SK-N-SH treated with all-trans-retinoic acid at 6 μM for 48 hours (cell line): ENCODE measurements at regions not wholly inside any gene's neighbourhood (a gene's known extent, or its start where the extent isn't known, plus 50 kb on each side); places are given as distances from the start of the nearest gene placed in this dataset.
A peak's percentile ranks its signal among the peaks of the same experiment; 100 is the strongest.

Source experiments
- ATAC-seq: fragments of 200-7000 bp; cut with Tn5 transposase; 3 replicates; pipeline ENCODE4 v1.9.1; 2020; ENCODE audit warnings: mild to moderate bottlenecking, moderate library complexity
- CSDC2 ChIP-seq: fragments of 250-450 bp; sonication (Bioruptor Pico); IDR thresholded peaks from 2 replicates; pipeline ENCODE4 v1.5.0; 2020; ENCODE audit warnings: mild to moderate bottlenecking, moderate library complexity
- CSRNP3 ChIP-seq: fragments of 250-450 bp; sonication (Bioruptor Pico); IDR thresholded peaks from 2 replicates; pipeline ENCODE4 v1.5.1; 2021; ENCODE audit warnings: mild to moderate bottlenecking, moderate library complexity
- ESRRG ChIP-seq: fragments of 250-450 bp; sonication (Bioruptor Pico); IDR thresholded peaks from 2 replicates; pipeline ENCODE4 v1.6.1; 2021; ENCODE audit warnings: mild to moderate bottlenecking
- GLIS3 ChIP-seq: fragments of 250-450 bp; sonication (Bioruptor Pico); IDR thresholded peaks from 2 replicates; pipeline ENCODE4 v1.5.0; 2020; ENCODE audit warnings: mild to moderate bottlenecking, moderate library complexity
- ISL1 ChIP-seq: fragments of 250-450 bp; sonication (Bioruptor Pico); IDR thresholded peaks from 2 replicates; pipeline ENCODE4 v2.1.2; 2022; ENCODE audit warnings: mild to moderate bottlenecking, moderate library complexity
- OSR1 ChIP-seq: fragments of 250-450 bp; sonication (Bioruptor Pico); IDR thresholded peaks from 2 replicates; pipeline ENCODE4 v1.8.0; 2022; ENCODE audit warnings: moderate library complexity, mild to moderate bottlenecking, inconsistent platforms
- PPARA ChIP-seq: fragments of 250-450 bp; sonication (Bioruptor Pico); IDR thresholded peaks from 2 replicates; pipeline ENCODE4 v1.5.0; 2020; ENCODE audit warnings: mild to moderate bottlenecking, borderline replicate concordance
- RARB ChIP-seq: fragments of 250-450 bp; sonication (Bioruptor Pico); IDR thresholded peaks from 2 replicates; pipeline ENCODE4 v1.8.0; 2021; ENCODE audit warnings: mild to moderate bottlenecking, moderate library complexity
- SNAI2 ChIP-seq: fragments of 250-450 bp; sonication (Bioruptor Pico); IDR thresholded peaks from 2 replicates; pipeline ENCODE4 v1.5.0; 2020; ENCODE audit warnings: mild to moderate bottlenecking, moderate library complexity
- TCF4 ChIP-seq: fragments of 250-450 bp; sonication (Bioruptor Pico); IDR thresholded peaks from 2 replicates; pipeline ENCODE4 v1.8.0; 2021; ENCODE audit warnings: mild to moderate bottlenecking, moderate library complexity, borderline replicate concordance
- TOX ChIP-seq: fragments of 250-450 bp; sonication (Bioruptor Pico); IDR thresholded peaks from 2 replicates; pipeline ENCODE4 v1.8.0; 2021; ENCODE audit warnings: mild to moderate bottlenecking, moderate library complexity, borderline replicate concordance
- TSHZ2 ChIP-seq: fragments of 250-450 bp; sonication (Bioruptor Pico); IDR thresholded peaks from 2 replicates; pipeline ENCODE4 v1.5.0; 2020; ENCODE audit warnings: mild to moderate bottlenecking, moderate library complexity
- ZC3H10 ChIP-seq: fragments of 250-450 bp; sonication (Bioruptor Pico); IDR thresholded peaks from 2 replicates; pipeline ENCODE4 v1.5.1; 2021; ENCODE audit warnings: mild to moderate bottlenecking, moderate library complexity
- ZFP3 ChIP-seq: fragments of 250-450 bp; sonication (Bioruptor Pico); IDR thresholded peaks from 2 replicates; pipeline ENCODE4 v1.5.0; 2020; ENCODE audit warnings: mild to moderate bottlenecking, moderate library complexity
- ZFP30 ChIP-seq: fragments of 450-650 bp; formaldehyde crosslinking; IDR thresholded peaks from 2 replicates; pipeline ENCODE4 v1.5.0; 2022; ENCODE audit warnings: mild to moderate bottlenecking, moderate library complexity
- ZNF565 ChIP-seq: fragments of 450-650 bp; formaldehyde crosslinking; conservative IDR thresholded peaks from 2 replicates; pipeline ENCODE4 v1.5.0; 2020; ENCODE audit warnings: low read depth, mild to moderate bottlenecking, moderate library complexity
- ZNF70 ChIP-seq: fragments of 450-650 bp; formaldehyde crosslinking; IDR thresholded peaks from 2 replicates; pipeline ENCODE4 v1.5.0; 2020; ENCODE audit warnings: mild to moderate bottlenecking, moderate library complexity
- ZNF8 ChIP-seq: fragments of 450-650 bp; formaldehyde crosslinking; IDR thresholded peaks from 2 replicates; pipeline ENCODE4 v1.5.0; 2020; ENCODE audit warnings: mild to moderate bottlenecking, moderate library complexity
- TF ChIP-seq, protein P1 (sequence below): fragments of 250-450 bp; sonication (Bioruptor Pico); IDR thresholded peaks from 2 replicates; pipeline ENCODE4 v1.8.0; 2021; ENCODE audit warnings: low read depth, mild to moderate bottlenecking, moderate library complexity, borderline replicate concordance
- TF ChIP-seq, protein P2 (sequence below): fragments of 250-450 bp; sonication (Bioruptor Pico); IDR thresholded peaks from 2 replicates; pipeline ENCODE4 v1.5.1; 2020; ENCODE audit warnings: low read depth, mild to moderate bottlenecking, moderate library complexity
- TF ChIP-seq, protein P3 (sequence below): fragments of 250-450 bp; sonication (Bioruptor Pico); IDR thresholded peaks from 2 replicates; pipeline ENCODE4 v1.8.0; 2020; ENCODE audit warnings: mild to moderate bottlenecking, moderate library complexity, borderline replicate concordance

- ATAC-seq, result peak; percentile 73; the same call in 2 of the 3 replicates
- TF ChIP-seq, protein P1, sequence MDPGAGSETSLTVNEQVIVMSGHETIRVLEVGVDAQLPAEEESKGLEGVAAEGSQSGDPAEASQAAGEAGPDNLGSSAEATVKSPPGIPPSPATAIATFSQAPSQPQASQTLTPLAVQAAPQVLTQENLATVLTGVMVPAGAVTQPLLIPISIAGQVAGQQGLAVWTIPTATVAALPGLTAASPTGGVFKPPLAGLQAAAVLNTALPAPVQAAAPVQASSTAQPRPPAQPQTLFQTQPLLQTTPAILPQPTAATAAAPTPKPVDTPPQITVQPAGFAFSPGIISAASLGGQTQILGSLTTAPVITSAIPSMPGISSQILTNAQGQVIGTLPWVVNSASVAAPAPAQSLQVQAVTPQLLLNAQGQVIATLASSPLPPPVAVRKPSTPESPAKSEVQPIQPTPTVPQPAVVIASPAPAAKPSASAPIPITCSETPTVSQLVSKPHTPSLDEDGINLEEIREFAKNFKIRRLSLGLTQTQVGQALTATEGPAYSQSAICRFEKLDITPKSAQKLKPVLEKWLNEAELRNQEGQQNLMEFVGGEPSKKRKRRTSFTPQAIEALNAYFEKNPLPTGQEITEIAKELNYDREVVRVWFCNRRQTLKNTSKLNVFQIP (CRISPR knock-in tag), result no peak
- TF ChIP-seq CSDC2 (CRISPR knock-in tag) (no peak), GLIS3 (CRISPR knock-in tag) (no peak), ZC3H10 (no peak), ZNF8 (no peak), ZFP30 (CRISPR knock-in tag) (no peak), ZNF565 (CRISPR knock-in tag) (no peak), RARB (no peak), ESRRG (CRISPR knock-in tag) (no peak)
- TF ChIP-seq, protein P2, sequence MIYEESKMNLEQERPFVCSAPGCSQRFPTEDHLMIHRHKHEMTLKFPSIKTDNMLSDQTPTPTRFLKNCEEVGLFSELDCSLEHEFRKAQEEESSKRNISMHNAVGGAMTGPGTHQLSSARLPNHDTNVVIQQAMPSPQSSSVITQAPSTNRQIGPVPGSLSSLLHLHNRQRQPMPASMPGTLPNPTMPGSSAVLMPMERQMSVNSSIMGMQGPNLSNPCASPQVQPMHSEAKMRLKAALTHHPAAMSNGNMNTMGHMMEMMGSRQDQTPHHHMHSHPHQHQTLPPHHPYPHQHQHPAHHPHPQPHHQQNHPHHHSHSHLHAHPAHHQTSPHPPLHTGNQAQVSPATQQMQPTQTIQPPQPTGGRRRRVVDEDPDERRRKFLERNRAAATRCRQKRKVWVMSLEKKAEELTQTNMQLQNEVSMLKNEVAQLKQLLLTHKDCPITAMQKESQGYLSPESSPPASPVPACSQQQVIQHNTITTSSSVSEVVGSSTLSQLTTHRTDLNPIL (CRISPR knock-in tag), result no peak
These were observed 445.2 kb downstream of the GRXCR1 start for GRCh38 chr4:43337707-43338106.

DNA sequence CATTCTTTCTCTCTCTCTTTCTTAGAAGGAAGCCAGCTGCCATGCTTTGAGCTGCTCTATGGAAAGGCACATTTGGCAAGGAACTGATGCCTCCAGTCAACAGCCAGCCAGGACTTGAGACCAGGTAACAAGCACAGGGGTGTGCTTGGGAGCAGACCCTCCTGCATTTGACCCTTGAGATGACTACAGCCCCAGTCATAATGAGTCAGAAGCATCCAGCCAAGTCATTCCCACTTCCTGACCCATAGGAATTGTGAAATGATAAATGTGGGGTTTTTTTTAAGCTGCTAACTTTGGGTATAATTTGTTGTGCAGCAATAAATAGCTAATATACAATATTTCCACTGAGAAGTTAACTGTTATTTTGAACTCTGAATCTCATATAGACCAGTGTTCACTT, 446.9 kb downstream of the GRXCR1 start:
- no peak; the same call in 2 of the 3 replicates for ATAC-seq
- TF ChIP-seq ZC3H10 (no peak), SNAI2 (CRISPR knock-in tag) (no peak), PPARA (CRISPR knock-in tag) (no peak), OSR1 (CRISPR knock-in tag) (no peak), ZFP3 (CRISPR knock-in tag) (no peak), ZNF8 (no peak), ESRRG (CRISPR knock-in tag) (no peak), ISL1 (CRISPR knock-in tag) (no peak), GLIS3 (CRISPR knock-in tag) (no peak), TSHZ2 (no peak), ZNF70 (no peak)
- TF ChIP-seq, protein P3, sequence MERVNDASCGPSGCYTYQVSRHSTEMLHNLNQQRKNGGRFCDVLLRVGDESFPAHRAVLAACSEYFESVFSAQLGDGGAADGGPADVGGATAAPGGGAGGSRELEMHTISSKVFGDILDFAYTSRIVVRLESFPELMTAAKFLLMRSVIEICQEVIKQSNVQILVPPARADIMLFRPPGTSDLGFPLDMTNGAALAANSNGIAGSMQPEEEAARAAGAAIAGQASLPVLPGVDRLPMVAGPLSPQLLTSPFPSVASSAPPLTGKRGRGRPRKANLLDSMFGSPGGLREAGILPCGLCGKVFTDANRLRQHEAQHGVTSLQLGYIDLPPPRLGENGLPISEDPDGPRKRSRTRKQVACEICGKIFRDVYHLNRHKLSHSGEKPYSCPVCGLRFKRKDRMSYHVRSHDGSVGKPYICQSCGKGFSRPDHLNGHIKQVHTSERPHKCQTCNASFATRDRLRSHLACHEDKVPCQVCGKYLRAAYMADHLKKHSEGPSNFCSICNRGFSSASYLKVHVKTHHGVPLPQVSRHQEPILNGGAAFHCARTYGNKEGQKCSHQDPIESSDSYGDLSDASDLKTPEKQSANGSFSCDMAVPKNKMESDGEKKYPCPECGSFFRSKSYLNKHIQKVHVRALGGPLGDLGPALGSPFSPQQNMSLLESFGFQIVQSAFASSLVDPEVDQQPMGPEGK (CRISPR knock-in tag), result no peak
- TF ChIP-seq, protein P1 (CRISPR knock-in tag), result no peak

DNA sequence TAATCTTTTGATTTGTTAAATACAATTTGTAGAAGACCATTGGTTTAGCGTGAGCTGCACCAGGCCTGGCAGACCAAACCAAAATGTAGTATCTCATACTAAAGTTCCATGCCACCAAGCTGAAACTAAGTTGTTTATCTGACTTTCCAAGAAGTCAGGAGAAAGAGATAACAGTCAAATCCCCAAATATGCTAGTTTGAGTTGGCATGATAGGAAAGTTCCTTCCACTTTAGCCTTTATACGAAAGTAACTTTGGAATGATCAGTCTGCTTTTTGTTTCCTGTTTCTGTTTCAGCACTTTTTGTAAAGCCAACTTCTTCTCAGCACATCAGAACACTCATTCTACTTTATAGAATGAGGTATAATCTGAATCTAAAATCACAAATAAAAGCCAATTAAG, 449.2 kb downstream of the GRXCR1 start:
- TF ChIP-seq RARB (no peak), ESRRG (CRISPR knock-in tag) (no peak), TCF4 (CRISPR knock-in tag) (no peak), CSRNP3 (CRISPR knock-in tag) (no peak), ZNF8 (no peak), TOX (CRISPR knock-in tag) (no peak), TSHZ2 (no peak), OSR1 (CRISPR knock-in tag) (no peak), ISL1 (CRISPR knock-in tag) (no peak), GLIS3 (CRISPR knock-in tag) (no peak), ZNF565 (CRISPR knock-in tag) (no peak), ZNF70 (no peak)
- ATAC-seq, result peak; percentile 32; the same call in 2 of the 3 replicates
